IPS-15b (cell line): ENCODE measurements at regions not wholly inside any gene's neighbourhood (a gene's known extent, or its start where the extent isn't known, plus 50 kb on each side); places are given as distances from the start of the nearest gene placed in this dataset.

Source experiments
- H3K27me3 ChIP-seq: one replicate; pipeline ENCODE4 v1.6.1; 2013; ENCODE audit warnings: low read length; ENCODE audit not compliant: control insufficient read depth, insufficient read depth
- H3K36me3 ChIP-seq: one replicate; pipeline ENCODE4 v1.6.1; 2013; ENCODE audit warnings: low read length; ENCODE audit not compliant: control insufficient read depth, insufficient read depth
- H3K4me1 ChIP-seq: one replicate; pipeline ENCODE4 v1.6.1; 2013; ENCODE audit warnings: mild to moderate bottlenecking, low read length; ENCODE audit not compliant: control insufficient read depth, insufficient read depth
- H3K4me3 ChIP-seq: one replicate; pipeline ENCODE4 v1.5.1; 2013; ENCODE audit warnings: low read depth, low read length
- H3K9ac ChIP-seq: one replicate; pipeline ENCODE4 v1.6.1; 2013; ENCODE audit warnings: low read depth, mild to moderate bottlenecking, low read length
- H3K9me3 ChIP-seq: one replicate; pipeline ENCODE4 v1.6.1; 2013; ENCODE audit warnings: mild to moderate bottlenecking, low read length; ENCODE audit not compliant: control insufficient read depth, insufficient read depth

GRCh38 chr5:155587458-155587857 is 573.9 kb downstream of the KIF4B start:
- no peaks in the 10 kb centered on the region for H3K27me3 ChIP-seq
- H3K4me3 ChIP-seq: no peak overlapping the region
- no peaks in the 10 kb centered on the region for H3K36me3 ChIP-seq
- no peaks in the 10 kb centered on the region for H3K4me1 ChIP-seq
- no peaks in the 10 kb centered on the region for H3K9me3 ChIP-seq
- no peak overlapping the region for H3K9ac ChIP-seq

GRCh38 chr5:155591273-155591672 is 577.7 kb downstream of the KIF4B start:
- no peaks in the 10 kb centered on the region for H3K27me3 ChIP-seq
- H3K4me1 ChIP-seq: no peaks in the 10 kb centered on the region
- H3K9me3 ChIP-seq: no peaks in the 10 kb centered on the region
- no peak overlapping the region for H3K4me3 ChIP-seq
- H3K36me3 ChIP-seq: no peaks in the 10 kb centered on the region
- H3K9ac ChIP-seq: no peak overlapping the region

- no peak overlapping the region for H3K9ac ChIP-seq
- H3K4me1 ChIP-seq: no peaks in the 10 kb centered on the region
- no peak overlapping the region for H3K4me3 ChIP-seq
- no peaks in the 10 kb centered on the region for H3K27me3 ChIP-seq
- H3K9me3 ChIP-seq: no peaks in the 10 kb centered on the region
- no peaks in the 10 kb centered on the region for H3K36me3 ChIP-seq
Observed at GRCh38 chr5:155594270-155594669, 580.7 kb downstream of the KIF4B start.

- no peak overlapping the region for H3K9ac ChIP-seq
- H3K36me3 ChIP-seq: no peaks in the 10 kb centered on the region
- no peaks in the 10 kb centered on the region for H3K4me1 ChIP-seq
- H3K27me3 ChIP-seq: no peaks in the 10 kb centered on the region
- H3K4me3 ChIP-seq: no peak overlapping the region
- H3K9me3 ChIP-seq: no peaks in the 10 kb centered on the region
Observed at GRCh38 chr5:155595791-155596190, 582.2 kb downstream of the KIF4B start.

GRCh38 chr5:155598552-155598951 is 585.0 kb downstream of the KIF4B start:
- Histone ChIP-seq H3K4me1 (no peaks in the 10 kb centered on the region), H3K4me3 (no peak overlapping the region), H3K9ac (no peak overlapping the region), H3K9me3 (no peaks in the 10 kb centered on the region), H3K27me3 (no peaks in the 10 kb centered on the region), H3K36me3 (no peaks in the 10 kb centered on the region)

GRCh38 chr5:155605920-155606319 is 592.4 kb downstream of the KIF4B start:
- Histone ChIP-seq H3K4me3 (no peak overlapping the region), H3K27me3 (no peaks in the 10 kb centered on the region), H3K36me3 (no peaks in the 10 kb centered on the region), H3K4me1 (no peaks in the 10 kb centered on the region), H3K9ac (no peak overlapping the region), H3K9me3 (no peaks in the 10 kb centered on the region)

- Histone ChIP-seq H3K36me3 (no peaks in the 10 kb centered on the region), H3K27me3 (no peaks in the 10 kb centered on the region), H3K4me3 (no peak overlapping the region)
Observed at GRCh38 chr5:155616779-155617392, 603.3 kb downstream of the KIF4B start.

GRCh38 chr5:155619688-155620087 is 606.1 kb downstream of the KIF4B start:
- no peak overlapping the region for H3K4me3 ChIP-seq
- no peaks in the 10 kb centered on the region for H3K36me3 ChIP-seq
- H3K9ac ChIP-seq: no peak overlapping the region
- H3K27me3 ChIP-seq: no peaks in the 10 kb centered on the region
- H3K4me1 ChIP-seq: peaks cover 7% of the 10 kb centered on the region
- H3K9me3 ChIP-seq: no peaks in the 10 kb centered on the region

More at GRCh38 chr5:155616779-155617392, 603.3 kb downstream of the KIF4B start:
- Histone ChIP-seq H3K4me1 (peaks cover 4% of the 10 kb centered on the region), H3K9me3 (no peaks in the 10 kb centered on the region), H3K9ac (no peak overlapping the region)

GRCh38 chr5:155620821-155621410 is 607.4 kb downstream of the KIF4B start:
- no peaks in the 10 kb centered on the region for H3K36me3 ChIP-seq
- no peaks in the 10 kb centered on the region for H3K27me3 ChIP-seq
- no peaks in the 10 kb centered on the region for H3K9me3 ChIP-seq
- H3K4me1 ChIP-seq: peaks cover 7% of the 10 kb centered on the region
- no peak overlapping the region for H3K4me3 ChIP-seq
- H3K9ac ChIP-seq: no peak overlapping the region

- H3K9me3 ChIP-seq: no peaks in the 10 kb centered on the region
- H3K36me3 ChIP-seq: no peaks in the 10 kb centered on the region
- H3K4me1 ChIP-seq: peaks cover 7% of the 10 kb centered on the region
- no peaks in the 10 kb centered on the region for H3K27me3 ChIP-seq
- no peak overlapping the region for H3K4me3 ChIP-seq
- H3K9ac ChIP-seq: no peak overlapping the region
Observed at GRCh38 chr5:155624597-155625241, 611.2 kb downstream of the KIF4B start.

GRCh38 chr5:155625315-155625714 is 611.8 kb downstream of the KIF4B start:
- Histone ChIP-seq H3K4me3 (no peak overlapping the region), H3K36me3 (no peaks in the 10 kb centered on the region), H3K9ac (no peak overlapping the region), H3K4me1 (peaks cover 7% of the 10 kb centered on the region), H3K27me3 (no peaks in the 10 kb centered on the region), H3K9me3 (no peaks in the 10 kb centered on the region)

GRCh38 chr5:155625897-155626543 is 612.5 kb downstream of the KIF4B start:
- no peaks in the 10 kb centered on the region for H3K27me3 ChIP-seq
- H3K36me3 ChIP-seq: no peaks in the 10 kb centered on the region
- no peak overlapping the region for H3K4me3 ChIP-seq
- peaks cover 6% of the 10 kb centered on the region for H3K4me1 ChIP-seq
- H3K9me3 ChIP-seq: no peaks in the 10 kb centered on the region
- H3K9ac ChIP-seq: no peak overlapping the region
